ENCODE measurements at regions not wholly inside any gene's neighbourhood (a gene's known extent, or its start where the extent isn't known, plus 50 kb on each side); places are given as distances from the start of the nearest gene placed in this dataset.

DNA sequence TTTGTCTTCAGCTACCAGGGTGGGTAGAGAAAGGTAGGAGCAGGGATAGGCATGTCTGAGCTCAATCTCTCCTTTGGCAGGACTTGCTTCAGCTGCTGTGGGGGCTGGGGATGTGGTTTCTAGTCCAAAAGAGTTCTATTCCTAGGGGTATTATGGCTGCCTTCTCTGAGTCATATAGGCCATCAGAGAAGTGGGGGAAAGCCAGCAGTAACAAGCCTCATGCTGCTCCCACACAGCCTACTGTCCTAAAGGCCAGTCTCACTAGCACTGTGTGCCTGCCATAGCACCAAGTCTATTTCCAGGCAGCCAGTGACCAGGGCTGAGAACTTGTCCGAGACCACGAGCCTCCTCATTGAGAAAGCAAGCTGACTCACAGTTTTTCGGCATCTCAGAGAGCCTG, 270.6 kb downstream of the DCAF12L2 start:
- Histone ChIP-seq H3K27me3 (ENCODE audit: insufficient read depth, low read depth, severe bottlenecking) (no peaks in the 10 kb centered on the region), H3K27ac (no peak overlapping the region), H3K9me3 (ENCODE audit: severe bottlenecking) (no peaks in the 10 kb centered on the region), H3K4me3 (ENCODE audit: low read depth, low read length) (no peak overlapping the region), H3K36me3 (no peaks in the 10 kb centered on the region)
- TF ChIP-seq, protein P1, sequence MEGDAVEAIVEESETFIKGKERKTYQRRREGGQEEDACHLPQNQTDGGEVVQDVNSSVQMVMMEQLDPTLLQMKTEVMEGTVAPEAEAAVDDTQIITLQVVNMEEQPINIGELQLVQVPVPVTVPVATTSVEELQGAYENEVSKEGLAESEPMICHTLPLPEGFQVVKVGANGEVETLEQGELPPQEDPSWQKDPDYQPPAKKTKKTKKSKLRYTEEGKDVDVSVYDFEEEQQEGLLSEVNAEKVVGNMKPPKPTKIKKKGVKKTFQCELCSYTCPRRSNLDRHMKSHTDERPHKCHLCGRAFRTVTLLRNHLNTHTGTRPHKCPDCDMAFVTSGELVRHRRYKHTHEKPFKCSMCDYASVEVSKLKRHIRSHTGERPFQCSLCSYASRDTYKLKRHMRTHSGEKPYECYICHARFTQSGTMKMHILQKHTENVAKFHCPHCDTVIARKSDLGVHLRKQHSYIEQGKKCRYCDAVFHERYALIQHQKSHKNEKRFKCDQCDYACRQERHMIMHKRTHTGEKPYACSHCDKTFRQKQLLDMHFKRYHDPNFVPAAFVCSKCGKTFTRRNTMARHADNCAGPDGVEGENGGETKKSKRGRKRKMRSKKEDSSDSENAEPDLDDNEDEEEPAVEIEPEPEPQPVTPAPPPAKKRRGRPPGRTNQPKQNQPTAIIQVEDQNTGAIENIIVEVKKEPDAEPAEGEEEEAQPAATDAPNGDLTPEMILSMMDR (IDR thresholded peaks at IDR 0.05; ENCODE audit: low read depth, low read length), result no peak
- DNase-seq, result no peak

DNA sequence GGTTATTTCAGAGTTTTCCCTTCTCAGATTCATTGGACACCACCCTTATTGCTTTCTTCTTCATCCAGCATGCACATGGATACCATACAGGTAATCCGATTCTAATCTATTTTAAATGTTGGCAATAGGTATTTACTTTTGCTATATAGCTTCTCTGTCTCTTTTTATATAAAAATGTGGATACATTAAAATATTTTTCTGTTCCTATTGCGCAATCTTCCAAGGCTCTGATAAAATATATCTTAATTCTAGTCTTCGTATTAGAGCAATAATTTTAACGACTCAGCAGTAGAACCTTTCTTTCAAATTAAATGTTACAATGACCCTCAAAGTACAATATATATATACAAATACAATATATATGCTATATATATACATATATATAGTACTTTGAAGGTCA, 239.8 kb downstream of the DCAF12L2 start:
- Histone ChIP-seq H3K9me3 (ENCODE audit: severe bottlenecking) (no peaks in the 10 kb centered on the region), H3K4me3 (ENCODE audit: low read depth, low read length) (no peak overlapping the region), H3K36me3 (no peaks in the 10 kb centered on the region), H3K27ac (no peak overlapping the region), H3K27me3 (ENCODE audit: insufficient read depth, low read depth, severe bottlenecking) (no peaks in the 10 kb centered on the region)
- TF ChIP-seq, protein P1 (IDR thresholded peaks at IDR 0.05; ENCODE audit: low read depth, low read length), result no peak
- no peak for DNase-seq

DNA sequence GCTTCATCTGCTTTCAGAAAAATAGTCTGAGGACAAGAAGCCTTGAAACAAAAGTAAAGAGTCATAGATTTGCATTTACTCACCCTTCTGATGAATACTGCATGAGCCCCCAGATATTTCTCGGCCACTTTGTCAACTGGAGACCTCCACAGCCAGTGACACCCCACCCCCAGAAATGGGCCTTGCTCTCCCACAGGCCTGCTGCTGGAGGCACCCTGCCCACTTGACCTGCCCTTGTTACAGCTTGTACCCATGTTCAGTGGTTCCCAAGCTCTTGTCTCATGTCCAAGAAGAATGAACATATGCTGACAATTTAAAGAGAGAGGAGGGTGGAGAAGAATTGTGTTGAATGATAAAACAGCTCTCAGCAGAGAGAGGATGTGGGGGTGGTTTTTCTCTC, 225.1 kb downstream of the DCAF12L2 start:
- DNase-seq, result no peak
- H3K27ac ChIP-seq, result no peak overlapping the region
- H3K4me3 ChIP-seq (ENCODE audit: low read depth, low read length), result no peak overlapping the region
- TF ChIP-seq, protein P1 (IDR thresholded peaks at IDR 0.05; ENCODE audit: low read depth, low read length), result no peak
- no peaks in the 10 kb centered on the region for H3K9me3 ChIP-seq (ENCODE audit: severe bottlenecking)
- H3K36me3 ChIP-seq, result no peaks in the 10 kb centered on the region
- no peaks in the 10 kb centered on the region for H3K27me3 ChIP-seq (ENCODE audit: insufficient read depth, low read depth, severe bottlenecking)

DNA sequence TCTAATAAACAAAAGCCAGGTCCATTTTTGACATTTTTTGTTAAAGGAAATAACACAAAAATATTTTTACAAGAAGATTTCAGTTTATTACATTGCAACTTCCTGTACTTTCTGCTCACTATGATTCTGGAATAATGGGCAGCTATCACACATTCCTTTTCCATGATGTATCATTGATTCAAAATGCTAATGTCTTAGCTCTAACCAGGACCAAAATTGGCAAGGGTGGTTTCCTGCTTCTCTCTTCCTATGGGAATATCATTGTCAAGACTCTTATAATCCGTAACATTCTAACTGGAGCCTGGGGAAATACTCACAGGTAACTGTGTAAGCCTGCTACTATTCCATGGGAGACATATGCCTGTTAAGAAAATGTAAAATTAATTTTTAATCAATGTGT, 218.6 kb downstream of the DCAF12L2 start:
- H3K27me3 ChIP-seq (ENCODE audit: insufficient read depth, low read depth, severe bottlenecking), result peaks cover 3% of the 10 kb centered on the region
- no peak overlapping the region for H3K27ac ChIP-seq
- TF ChIP-seq, protein P1 (IDR thresholded peaks at IDR 0.05; ENCODE audit: low read depth, low read length), result no peak
- H3K9me3 ChIP-seq (ENCODE audit: severe bottlenecking), result no peaks in the 10 kb centered on the region
- H3K4me3 ChIP-seq (ENCODE audit: low read depth, low read length), result no peak overlapping the region
- no peak for DNase-seq
- H3K36me3 ChIP-seq, result no peaks in the 10 kb centered on the region

DNA sequence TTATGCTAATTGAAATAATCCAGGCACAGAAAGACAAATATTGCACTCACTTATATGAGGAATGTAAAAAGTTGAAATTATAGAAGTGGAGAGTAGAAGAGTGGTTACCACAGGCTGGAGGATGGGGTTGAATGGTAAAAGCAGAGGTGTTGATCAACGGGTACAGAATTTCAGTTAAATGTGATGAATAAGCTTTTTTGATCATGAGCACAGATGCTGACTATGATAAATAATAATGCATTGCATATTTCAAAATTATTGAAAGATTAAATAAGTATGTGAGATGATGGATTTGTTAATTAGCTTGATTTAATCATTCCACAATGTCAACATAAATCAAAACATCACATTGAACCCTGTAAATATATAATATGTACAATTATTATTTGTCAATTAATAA, 213.1 kb downstream of the DCAF12L2 start:
- DNase-seq, result no peak
- TF ChIP-seq, protein P1 (IDR thresholded peaks at IDR 0.05; ENCODE audit: low read depth, low read length), result no peak
- no peak overlapping the region for H3K27ac ChIP-seq
- no peaks in the 10 kb centered on the region for H3K9me3 ChIP-seq (ENCODE audit: severe bottlenecking)
- H3K36me3 ChIP-seq, result no peaks in the 10 kb centered on the region
- H3K4me3 ChIP-seq (ENCODE audit: low read depth, low read length), result no peak overlapping the region
- H3K27me3 ChIP-seq (ENCODE audit: insufficient read depth, low read depth, severe bottlenecking), result peaks cover 6% of the 10 kb centered on the region

DNA sequence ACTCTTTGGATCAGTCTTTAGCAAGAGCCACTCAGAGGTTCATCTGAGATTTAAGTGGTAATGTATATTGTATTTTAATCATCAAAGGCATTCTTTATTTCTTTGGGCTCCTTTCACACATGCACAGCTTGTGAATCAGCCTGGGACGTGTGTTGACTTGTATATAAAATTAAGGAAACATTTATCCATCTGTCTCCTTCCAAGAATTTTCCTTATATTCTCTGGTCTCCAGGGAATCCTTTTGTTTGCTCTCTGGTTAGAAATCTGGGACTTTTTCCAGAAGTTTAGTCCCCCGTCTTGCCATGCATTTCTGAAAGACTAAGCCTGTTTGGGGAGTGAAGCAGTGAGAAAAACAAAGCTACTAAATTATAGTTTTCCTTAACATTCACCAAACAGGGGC, 212.3 kb downstream of the DCAF12L2 start:
- Histone ChIP-seq H3K36me3 (no peaks in the 10 kb centered on the region), H3K27me3 (ENCODE audit: insufficient read depth, low read depth, severe bottlenecking) (peaks cover 6% of the 10 kb centered on the region), H3K4me3 (ENCODE audit: low read depth, low read length) (no peak overlapping the region), H3K27ac (no peak overlapping the region), H3K9me3 (ENCODE audit: severe bottlenecking) (no peaks in the 10 kb centered on the region)
- TF ChIP-seq, protein P1 (IDR thresholded peaks at IDR 0.05; ENCODE audit: low read depth, low read length), result no peak
- DNase-seq, result no peak
